ENCODE measurements at regions not wholly inside any gene's neighbourhood (a gene's known extent, or its start where the extent isn't known, plus 50 kb on each side); places are given as distances from the start of the nearest gene placed in this dataset.

- TF ChIP-seq CTCF (conservative IDR thresholded peaks at IDR 0.05; ENCODE audit: low read depth in 2 of 2) (no peak), JUNB (IDR thresholded peaks at IDR 0.05; ENCODE audit: unreplicated experiment) (no peak), REST (IDR thresholded peaks at IDR 0.05; ENCODE audit: unreplicated experiment) (no peak), EZH2 (IDR thresholded peaks at IDR 0.05; ENCODE audit: low read depth, unreplicated experiment) (no peak), POLR2AphosphoS5 (IDR thresholded peaks at IDR 0.05; ENCODE audit: low read depth) (no peak)
These were observed 212.1 kb upstream of the PLD5 start for GRCh38 chr1:242736611-242737010.

Measured in GM23338 (cell line).